ENCODE measurements at regions not wholly inside any gene's neighbourhood (a gene's known extent, or its start where the extent isn't known, plus 50 kb on each side); places are given as distances from the start of the nearest gene placed in this dataset.

- Histone ChIP-seq H3K36me3 (ENCODE audit: insufficient read depth in 1 of 2, low read depth in 1 of 2) (no peaks in the 10 kb centered on the region), H3K9me3 (no peaks in the 10 kb centered on the region), H3K27me3 (ENCODE audit: insufficient read depth in 3 of 3, low read length in 2 of 3) (no peaks in the 10 kb centered on the region), H3K4me1 (no peaks in the 10 kb centered on the region), H3K27ac (no peak overlapping the region), H3K4me3 (no peak overlapping the region)
- ATAC-seq (peak in 3 of 4 donors; percentile 55 to 81 (median 65)), DNase-seq (no peak)
- intact Hi-C loops (cut with DNase I) = no loop called here
- TF ChIP-seq CTCF (IDR thresholded peaks at IDR 0.05) = no peak
- WGBS, 3 donors = 39 to 46% (median 45%) methylated on average over 2 of the region's 2 CpGs
Observed at GRCh38 chr9:108727580-108728111, 128.1 kb downstream of the ACTL7B start.

DNA sequence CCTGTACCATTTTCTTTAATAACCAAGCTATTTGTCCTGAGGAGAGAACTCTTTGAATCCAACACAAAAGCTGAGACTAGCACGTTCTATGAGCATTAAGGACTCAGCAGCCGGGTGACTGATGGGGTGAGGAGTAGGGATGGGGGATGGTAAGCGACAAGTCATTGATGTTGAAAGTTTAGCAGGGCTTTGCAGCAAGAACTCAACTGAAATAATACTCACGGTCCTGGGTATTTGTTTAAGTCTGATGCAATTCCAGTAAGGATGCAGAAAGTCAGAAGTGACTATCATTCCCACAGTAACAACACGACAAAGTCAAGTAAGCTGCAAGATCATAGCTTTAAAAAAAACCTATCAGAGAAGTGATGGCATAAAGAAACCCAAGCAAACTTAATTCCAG lies 131.1 kb downstream of the ACTL7B start:
- H3K9me3 ChIP-seq = no peaks in the 10 kb centered on the region
- intact Hi-C loops (cut with DNase I) = no loop called here
- no peak for TF ChIP-seq CTCF (IDR thresholded peaks at IDR 0.05)
- H3K36me3 ChIP-seq (ENCODE audit: insufficient read depth in 1 of 2, low read depth in 1 of 2) = no peaks in the 10 kb centered on the region
- no peak overlapping the region for H3K4me3 ChIP-seq
- H3K27me3 ChIP-seq (ENCODE audit: insufficient read depth in 3 of 3, low read length in 2 of 3) = no peaks in the 10 kb centered on the region
- H3K27ac ChIP-seq = no peak overlapping the region
- no peak for DNase-seq
- no peaks in the 10 kb centered on the region for H3K4me1 ChIP-seq
- no peak for ATAC-seq
- 78 to 83% (median 82%) methylated on average over 5 of the region's 5 CpGs for WGBS, 3 donors

- intact Hi-C loops (cut with DNase I) = no loop called here
- no peak for TF ChIP-seq CTCF (IDR thresholded peaks at IDR 0.05)
- H3K27me3 ChIP-seq (ENCODE audit: insufficient read depth in 3 of 3, low read length in 2 of 3) = no peaks in the 10 kb centered on the region
- no peaks in the 10 kb centered on the region for H3K36me3 ChIP-seq (ENCODE audit: insufficient read depth in 1 of 2, low read depth in 1 of 2)
- H3K4me3 ChIP-seq = no peak overlapping the region
- ATAC-seq (no peak), DNase-seq (no peak)
- no peaks in the 10 kb centered on the region for H3K4me1 ChIP-seq
- WGBS, 3 donors = 86 to 92% (median 92%) methylated on average over 4 of the region's 4 CpGs
- no peak overlapping the region for H3K27ac ChIP-seq
- no peaks in the 10 kb centered on the region for H3K9me3 ChIP-seq
Observed at GRCh38 chr9:108724122-108724521, 131.7 kb downstream of the ACTL7B start.

GRCh38 chr9:108722396-108722795 lies 133.4 kb downstream of the ACTL7B start:
- H3K9me3 ChIP-seq = no peaks in the 10 kb centered on the region
- no peaks in the 10 kb centered on the region for H3K4me1 ChIP-seq
- H3K36me3 ChIP-seq (ENCODE audit: insufficient read depth in 1 of 2, low read depth in 1 of 2) = no peaks in the 10 kb centered on the region
- DNase-seq (peak; percentile 64 to 78), ATAC-seq (peak in 1 of 4 donors; percentile 68)
- no peaks in the 10 kb centered on the region for H3K27me3 ChIP-seq (ENCODE audit: insufficient read depth in 3 of 3, low read length in 2 of 3)
- 47 to 78% (median 51%) methylated on average over 7 of the region's 7 CpGs for WGBS, 3 donors
- H3K27ac ChIP-seq = no peak overlapping the region
- no peak overlapping the region for H3K4me3 ChIP-seq
- intact Hi-C loops (cut with DNase I) = no loop called here
- TF ChIP-seq CTCF (IDR thresholded peaks at IDR 0.05) = no peak

DNA sequence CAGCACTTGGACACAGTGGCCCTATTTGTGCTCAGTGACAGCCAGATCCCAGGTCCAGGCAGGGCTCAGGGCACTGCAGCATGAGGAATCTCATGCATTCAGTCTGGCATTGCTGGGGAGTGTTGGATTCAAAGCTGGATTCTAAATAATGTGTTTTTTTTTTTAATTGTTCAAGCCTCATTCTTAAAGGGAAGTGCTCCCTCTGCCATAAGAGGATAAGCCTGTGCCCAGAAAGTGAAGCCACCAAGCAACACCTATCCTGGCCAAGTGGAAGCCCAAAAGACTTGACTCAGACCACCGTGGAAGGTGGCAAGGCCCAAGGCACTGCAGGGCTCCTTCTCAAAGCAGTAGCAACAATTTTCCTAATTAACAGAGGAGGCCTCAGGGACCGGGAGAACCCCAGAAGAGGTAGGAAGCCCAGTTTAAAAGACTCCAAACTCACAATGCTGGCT lies 135.6 kb downstream of the ACTL7B start:
- Histone ChIP-seq H3K27ac (no peak overlapping the region), H3K4me1 (no peaks in the 10 kb centered on the region), H3K4me3 (no peak overlapping the region), H3K27me3 (ENCODE audit: insufficient read depth in 3 of 3, low read length in 2 of 3) (no peaks in the 10 kb centered on the region), H3K9me3 (no peaks in the 10 kb centered on the region), H3K36me3 (ENCODE audit: insufficient read depth in 1 of 2, low read depth in 1 of 2) (no peaks in the 10 kb centered on the region)
- ATAC-seq = no peak
- no peak for TF ChIP-seq CTCF (IDR thresholded peaks at IDR 0.05)
- 32 to 62% (median 50%) methylated on average over 2 of the region's 2 CpGs for WGBS, 3 donors
- no peak for DNase-seq
- intact Hi-C loops (cut with DNase I) = no loop called here
